HepG2 (cell line): ENCODE measurements at regions not wholly inside any gene's neighbourhood (a gene's known extent, or its start where the extent isn't known, plus 50 kb on each side); places are given as distances from the start of the nearest gene placed in this dataset.
A peak's percentile ranks its signal among the peaks of the same experiment; 100 is the strongest.

Experiments
- ATAC-seq: fragments of 200-7000 bp; cut with Tn5 transposase; 3 replicates; pipeline ENCODE4 v1.9.1; 2020; ENCODE audit warnings: mild to moderate bottlenecking, moderate library complexity
- BruUV-seq: library from RNA; stranded (reverse); fragments of 400-500 nt; replicated peaks from 2 replicates; lab custom pipeline; 2021; lab: Mats Ljungman, UMichigan
- CTCF ChIA-PET: fragments of 300-600 bp; formaldehyde crosslinking; extraction: SDS; loops from one replicate; lab custom pipeline; 2021; ENCODE audit warnings: low total read pairs, inconsistent platforms, low intra/inter-chr PET ratio; lab: Yijun Ruan, JAX
- POLR2A ChIA-PET: fragments of 350-600 bp; sonication (Branson Sonifier 250); formaldehyde crosslinking; loops from one replicate; lab custom pipeline; 2020; ENCODE audit warnings: antibody characterized with exemption, inconsistent platforms; lab: Yijun Ruan, JAX
- DNase-seq: peaks from one replicate; pipeline ENCODE4 v3.0.0-alpha.2; 2015; ENCODE audit warnings: low spot score
- FAIRE-seq: peaks from 3 replicates; lab custom pipeline; 2011; peaks lifted over from hg19 to GRCh38; lab: Jason Lieb, UNC
- H2AFZ ChIP-seq: one replicate; pipeline ENCODE4 v1.6.1; 2011; ENCODE audit warnings: low read length, inconsistent platforms
- H3K27ac ChIP-seq: fragments of 300-600 bp; 3 replicates; pipeline ENCODE4 v1.8.0; 2011; ENCODE audit warnings: mixed run types, mild to moderate bottlenecking, mixed read lengths, low read length, inconsistent platforms; ENCODE audit not compliant: insufficient read depth; ENCODE audit errors: extremely low read length
- H3K27me3 ChIP-seq, 2 experiments: fragments of 200-600 bp in 1 of 2; 2 replicates in 1 of 2; 3 replicates in 1 of 2; pipeline versions ENCODE4 v1.6.0 to v1.8.0; 2011; ENCODE audit warnings: low read length in 2 of 2, mild to moderate bottlenecking in 2 of 2, moderate library complexity in 2 of 2, inconsistent platforms in 1 of 2; ENCODE audit not compliant: insufficient read depth in 2 of 2, control insufficient read depth in 1 of 2
- H3K36me3 ChIP-seq, 2 experiments: fragments of 200-600 bp in 1 of 2; replicated peaks in 1 of 2; 2 replicates in 1 of 2; 3 replicates in 1 of 2; pipeline versions ENCODE4 v1.5.1 to v1.8.0; 2011; ENCODE audit warnings: low read length in 2 of 2, inconsistent platforms in 1 of 2; ENCODE audit not compliant: insufficient read depth in 2 of 2, control insufficient read depth in 1 of 2
- H3K4me1 ChIP-seq: 2 replicates; pipeline ENCODE4 v1.5.1; 2012; ENCODE audit warnings: low read length, inconsistent platforms; ENCODE audit not compliant: insufficient read depth
- H3K4me2 ChIP-seq: 2 replicates; pipeline ENCODE4 v1.6.0; 2011; ENCODE audit warnings: low read depth, low read length, inconsistent platforms
- H3K4me3 ChIP-seq, 3 experiments: fragments of 200-600 bp in 1 of 3; sonication (generic), shearing (Covaris generic) in 1 of 3; replicated peaks in 1 of 3; 2 replicates each; pipeline ENCODE4 v1.5.1; 2011 to 2016; ENCODE audit warnings: low read length in 3 of 3, inconsistent platforms in 2 of 3, low read depth in 2 of 3, mild to moderate bottlenecking in 2 of 3, control low read depth in 1 of 3, mixed read lengths in 1 of 3; ENCODE audit not compliant: insufficient read depth in 1 of 3
- H3K79me2 ChIP-seq: one replicate; pipeline ENCODE4 v1.6.1; 2011; ENCODE audit warnings: low read length, inconsistent platforms; ENCODE audit not compliant: insufficient read depth
- H3K9ac ChIP-seq: 2 replicates; pipeline ENCODE4 v1.6.0; 2011; ENCODE audit warnings: mild to moderate bottlenecking, low read depth, low read length, inconsistent platforms; ENCODE audit not compliant: insufficient read depth
- H3K9me3 ChIP-seq: 2 replicates; pipeline ENCODE4 v1.5.1; 2012; ENCODE audit warnings: mild to moderate bottlenecking, low read length
- H4K20me1 ChIP-seq: 2 replicates; pipeline ENCODE4 v1.6.0; 2011; ENCODE audit warnings: inconsistent platforms, mild to moderate bottlenecking, low read length, moderate library complexity; ENCODE audit not compliant: insufficient read depth
- GATA4 ChIP-seq: sonication (generic); IDR thresholded peaks from 2 replicates; pipeline ENCODE4 v1.6.1; 2016; ENCODE audit warnings: antibody characterized with exemption, low read depth, borderline replicate concordance
- HOXA9 ChIP-seq: sonication (generic); formaldehyde crosslinking; IDR thresholded peaks from 2 replicates; pipeline ENCODE4 v1.8.1; 2022; ENCODE audit warnings: missing genetic modification reagents, mild to moderate bottlenecking, moderate library complexity, borderline replicate concordance
- KLF16 ChIP-seq, 2 experiments: sonication (generic) in 1 of 2; formaldehyde crosslinking in 1 of 2; IDR thresholded peaks; 2 replicates each; pipeline versions ENCODE4 v1.6.1 to v1.8.0; 2016 to 2023; ENCODE audit warnings: missing genetic modification reagents in 2 of 2, missing compliant biosample characterization in 1 of 2
- NCOR1 ChIP-seq: fragments of 200-600 bp; sonication (generic); IDR thresholded peaks from 2 replicates; pipeline ENCODE4 v1.7.0; 2017; ENCODE audit warnings: antibody characterized with exemption, low read length, borderline replicate concordance
- NR2F2 ChIP-seq: IDR thresholded peaks from 2 replicates; pipeline ENCODE4 v1.6.1; 2012; ENCODE audit warnings: low read depth, inconsistent platforms, borderline replicate concordance
- NR2F6 ChIP-seq, 2 experiments: IDR thresholded peaks; 2 replicates each; pipeline ENCODE4 v1.6.1; 2016; ENCODE audit warnings: antibody characterized with exemption in 1 of 2, mild to moderate bottlenecking in 1 of 2
- SOX13 ChIP-seq, 3 experiments: fragments of 450-650 bp in 1 of 3; sonication (generic) in 1 of 3; formaldehyde crosslinking in 1 of 3; IDR thresholded peaks in 2 of 3; conservative IDR thresholded peaks in 1 of 3; 2 replicates each; pipeline versions ENCODE4 v1.5.0 to v1.6.1; 2016 to 2020; ENCODE audit warnings: antibody characterized with exemption in 1 of 3, mild to moderate bottlenecking in 1 of 3, missing compliant biosample characterization in 1 of 3, missing genetic modification reagents in 1 of 3, moderate library complexity in 1 of 3
- SOX6 ChIP-seq, 2 experiments: fragments of 450-650 bp in 1 of 2; sonication (generic) in 1 of 2; formaldehyde crosslinking in 1 of 2; IDR thresholded peaks; 2 replicates each; pipeline versions ENCODE4 v1.4.0 to v1.6.1; 2017 to 2020; ENCODE audit warnings: antibody characterized with exemption in 1 of 2, mild to moderate bottlenecking in 1 of 2, missing genetic modification reagents in 1 of 2
- TERF1 ChIP-seq: sonication (generic); formaldehyde crosslinking; IDR thresholded peaks from 2 replicates; pipeline ENCODE4 v1.8.0; 2022; ENCODE audit warnings: mild to moderate bottlenecking, missing genetic modification reagents, moderate library complexity
- TFAP4 ChIP-seq: sonication (generic); IDR thresholded peaks from 2 replicates; pipeline ENCODE4 v1.6.1; 2016; ENCODE audit warnings: low read depth, borderline replicate concordance
- THRA ChIP-seq: sonication (generic); formaldehyde crosslinking; IDR thresholded peaks from 2 replicates; pipeline ENCODE4 v1.4.0; 2020; ENCODE audit warnings: missing genetic modification reagents, borderline replicate concordance
- XBP1 ChIP-seq: sonication (generic); formaldehyde crosslinking; IDR thresholded peaks from 2 replicates; pipeline ENCODE4 v1.5.0; 2020; ENCODE audit warnings: missing genetic modification reagents
- ZNF205 ChIP-seq: IDR thresholded peaks from 2 replicates; pipeline ENCODE4 v1.6.1; 2018; ENCODE audit warnings: missing biosample characterization, missing genetic modification reagents
- ZNF280D ChIP-seq: sonication (generic); formaldehyde crosslinking; IDR thresholded peaks from 2 replicates; pipeline ENCODE4 v1.5.1; 2020; ENCODE audit warnings: mild to moderate bottlenecking, missing genetic modification reagents
- ZNF674 ChIP-seq: sonication (generic); formaldehyde crosslinking; IDR thresholded peaks from 2 replicates; pipeline ENCODE4 v1.5.0; 2020; ENCODE audit warnings: low read depth, mild to moderate bottlenecking, missing genetic modification reagents
- ZNF891 ChIP-seq: sonication (generic); formaldehyde crosslinking; IDR thresholded peaks from 2 replicates; pipeline ENCODE4 v1.5.0; 2020; ENCODE audit warnings: mild to moderate bottlenecking, missing genetic modification reagents
- WGBS: methylation state at CpG from one replicate; pipeline ENCODE4 v1.1.6; 2017; ENCODE audit warnings: low lambda C conversion rate; 5-methylcytosine and 5-hydroxymethylcytosine counted together
- in situ Hi-C: cut with HindIII; loops from 2 replicates; pipeline ENCODE4 v1.10.0; 2017; ENCODE audit warnings: low pct_unique_long_range_greater_than_20kb; ENCODE audit not compliant: extremely low pct_ligation_motif_present
- intact Hi-C: fragments of 100-400 bp; cut with micrococcal nuclease; formaldehyde crosslinking; loops from one replicate; pipeline ENCODE4 v1.10.0; 2022; ENCODE audit not compliant: unreplicated experiment

- intact Hi-C loops (no loop called here), in situ Hi-C loops (no loop called here)
- no peak overlapping the region for H2AFZ ChIP-seq
- no peaks in the 10 kb centered on the region for H3K36me3 ChIP-seq
- H3K4me2 ChIP-seq = no peak overlapping the region
- no peak overlapping the region for H3K4me3 ChIP-seq
- no peaks in the 10 kb centered on the region for H3K9me3 ChIP-seq
- FAIRE-seq = no peak
- no peak overlapping the region for H3K27ac ChIP-seq
- ChIA-PET CTCF (no interaction called here), POLR2A (no interaction called here)
- H4K20me1 ChIP-seq = no peaks in the 10 kb centered on the region
- no peaks in the 10 kb centered on the region for H3K79me2 ChIP-seq
- no TSS peak for BruUV-seq
- no peaks in the 10 kb centered on the region for H3K27me3 ChIP-seq
- H3K9ac ChIP-seq = no peak overlapping the region
- DNase-seq = no peak
- H3K4me1 ChIP-seq = peaks cover 11% of the 10 kb centered on the region
- 24% methylated on average over 3 of the region's 3 CpGs for WGBS
- peak; percentile 77 for ATAC-seq
- TF ChIP-seq ZNF674 (CRISPR knock-in tag) = no peak
- TF ChIP-seq ZNF205 (CRISPR knock-in tag) = peak; percentile 89
- TF ChIP-seq XBP1 (CRISPR knock-in tag) = no peak
- TF ChIP-seq GATA4 = no peak
- TF ChIP-seq HOXA9 (CRISPR knock-in tag) = no peak
- TF ChIP-seq NR2F6 (IDR thresholded peaks at IDR 0.05) = peak; percentile 81
- TF ChIP-seq NR2F6 (CRISPR knock-in tag; IDR thresholded peaks at IDR 0.05) = peak; percentile 42
- TF ChIP-seq TFAP4 = peak; percentile 70
- TF ChIP-seq NCOR1 = no peak
- no peak for TF ChIP-seq ZNF280D (CRISPR knock-in tag)
- TF ChIP-seq NR2F2 = peak; percentile 59
- 0 out of 2 replicates have a peak, but pooled peaks have one; percentile 27 for TF ChIP-seq THRA (CRISPR knock-in tag)
- TF ChIP-seq SOX13 (IDR thresholded peaks at IDR 0.05) = no peak
- peak in 1 of 2 experiments; percentile 77; a peak in 2 of 4 replicates for TF ChIP-seq SOX13 (CRISPR knock-in tag; conservative IDR thresholded peaks at IDR 0.05 in 1 of 2, IDR thresholded peaks at IDR 0.05 in 1 of 2)
- no peak for TF ChIP-seq ZNF891
- no peak for TF ChIP-seq KLF16 (CRISPR knock-in tag; IDR thresholded peaks at IDR 0.05)
- no peak for TF ChIP-seq TERF1 (CRISPR knock-in tag)
- TF ChIP-seq SOX6 (IDR thresholded peaks at IDR 0.05) = no peak
- TF ChIP-seq SOX6 (CRISPR knock-in tag; IDR thresholded peaks at IDR 0.05) = peak; percentile 49
Observed at GRCh38 chr6:17020889-17021538, 80.8 kb upstream of the STMND1 start.
